HG03469 (cell line): ENCODE measurements at regions not wholly inside any gene's neighbourhood (a gene's known extent, or its start where the extent isn't known, plus 50 kb on each side); places are given as distances from the start of the nearest gene placed in this dataset.

Experiments
- ATAC-seq: cut with Tn5 transposase; IDR thresholded peaks from one replicate; pipeline ENCODE4 v1.9.1; 2021; ENCODE audit warnings: mild to moderate bottlenecking, moderate library complexity, moderate number of reproducible peaks; ENCODE audit not compliant: unreplicated experiment

- ATAC-seq, result no peak
Measured at GRCh38 chr3:24741506-24741905, 246.9 kb upstream of the THRB start.

- no peak for ATAC-seq
Measured at GRCh38 chr3:24748520-24748919, 253.9 kb upstream of the THRB start.

- no peak for ATAC-seq
Measured at GRCh38 chr3:24751020-24751419, 256.4 kb upstream of the THRB start.

GRCh38 chr3:24756101-24756888 lies 261.6 kb upstream of the THRB start:
- ATAC-seq, result no peak

GRCh38 chr3:24763393-24763792 lies 268.7 kb upstream of the THRB start:
- no peak for ATAC-seq

GRCh38 chr3:24764236-24764915 lies 269.7 kb upstream of the THRB start:
- ATAC-seq, result no peak

GRCh38 chr3:24765399-24765798 lies 270.7 kb upstream of the THRB start:
- ATAC-seq, result no peak

- ATAC-seq, result no peak
Measured at GRCh38 chr3:24769918-24770317, 275.3 kb upstream of the THRB start.

GRCh38 chr3:24773798-24774197 lies 279.1 kb upstream of the THRB start:
- ATAC-seq, result no peak

- ATAC-seq, result no peak
Measured at GRCh38 chr3:24780991-24781390, 286.3 kb upstream of the THRB start.

- ATAC-seq, result no peak
Measured at GRCh38 chr3:24781454-24781853, 286.8 kb upstream of the THRB start.

GRCh38 chr3:24793896-24794295 lies 299.2 kb upstream of the THRB start:
- no peak for ATAC-seq

GRCh38 chr3:24802614-24803013 lies 308.0 kb upstream of the THRB start:
- ATAC-seq, result peak; percentile 97

- no peak for ATAC-seq
Measured at GRCh38 chr3:24804095-24804494, 309.4 kb upstream of the THRB start.

- ATAC-seq, result no peak
Measured at GRCh38 chr3:24810881-24811280, 316.2 kb upstream of the THRB start.

GRCh38 chr3:24812116-24812515 lies 317.5 kb upstream of the THRB start:
- no peak for ATAC-seq

GRCh38 chr3:24818055-24818454 lies 323.4 kb upstream of the THRB start:
- no peak for ATAC-seq

GRCh38 chr3:24828011-24828410 lies 333.4 kb upstream of the THRB start:
- no peak for ATAC-seq

GRCh38 chr3:24828551-24828950 lies 333.9 kb upstream of the THRB start:
- no peak for ATAC-seq

- no peak for ATAC-seq
Measured at GRCh38 chr3:24829011-24829581, 334.4 kb upstream of the THRB start.

GRCh38 chr3:24829629-24830229 lies 335.1 kb upstream of the THRB start:
- no peak for ATAC-seq
